SK-N-SH treated with all-trans-retinoic acid at 6 μM for 48 hours (cell line): ENCODE measurements at regions not wholly inside any gene's neighbourhood (a gene's known extent, or its start where the extent isn't known, plus 50 kb on each side); places are given as distances from the start of the nearest gene placed in this dataset.

Experiments used
- ATAC-seq: fragments of 200-7000 bp; cut with Tn5 transposase; 3 replicates; pipeline ENCODE4 v1.9.1; 2020; ENCODE audit warnings: mild to moderate bottlenecking, moderate library complexity
- ARNTL ChIP-seq: fragments of 450-650 bp; formaldehyde crosslinking; IDR thresholded peaks from 2 replicates; pipeline ENCODE4 v1.5.0; 2020; ENCODE audit warnings: low read depth, mild to moderate bottlenecking, moderate library complexity, borderline replicate concordance
- BACH2 ChIP-seq: fragments of 250-450 bp; sonication (Bioruptor Pico); IDR thresholded peaks from 2 replicates; pipeline ENCODE4 v1.9.0; 2021; ENCODE audit warnings: mild to moderate bottlenecking, borderline replicate concordance
- CSDC2 ChIP-seq: fragments of 250-450 bp; sonication (Bioruptor Pico); IDR thresholded peaks from 2 replicates; pipeline ENCODE4 v1.5.0; 2020; ENCODE audit warnings: mild to moderate bottlenecking, moderate library complexity
- CSRNP3 ChIP-seq: fragments of 250-450 bp; sonication (Bioruptor Pico); IDR thresholded peaks from 2 replicates; pipeline ENCODE4 v1.5.1; 2021; ENCODE audit warnings: mild to moderate bottlenecking, moderate library complexity
- ESRRG ChIP-seq: fragments of 250-450 bp; sonication (Bioruptor Pico); IDR thresholded peaks from 2 replicates; pipeline ENCODE4 v1.6.1; 2021; ENCODE audit warnings: mild to moderate bottlenecking
- GLIS3 ChIP-seq: fragments of 250-450 bp; sonication (Bioruptor Pico); IDR thresholded peaks from 2 replicates; pipeline ENCODE4 v1.5.0; 2020; ENCODE audit warnings: mild to moderate bottlenecking, moderate library complexity
- ISL1 ChIP-seq: fragments of 250-450 bp; sonication (Bioruptor Pico); IDR thresholded peaks from 2 replicates; pipeline ENCODE4 v2.1.2; 2022; ENCODE audit warnings: mild to moderate bottlenecking, moderate library complexity
- OSR1 ChIP-seq: fragments of 250-450 bp; sonication (Bioruptor Pico); IDR thresholded peaks from 2 replicates; pipeline ENCODE4 v1.8.0; 2022; ENCODE audit warnings: moderate library complexity, mild to moderate bottlenecking, inconsistent platforms
- PPARA ChIP-seq: fragments of 250-450 bp; sonication (Bioruptor Pico); IDR thresholded peaks from 2 replicates; pipeline ENCODE4 v1.5.0; 2020; ENCODE audit warnings: mild to moderate bottlenecking, borderline replicate concordance
- RARB ChIP-seq: fragments of 250-450 bp; sonication (Bioruptor Pico); IDR thresholded peaks from 2 replicates; pipeline ENCODE4 v1.8.0; 2021; ENCODE audit warnings: mild to moderate bottlenecking, moderate library complexity
- TCF4 ChIP-seq: fragments of 250-450 bp; sonication (Bioruptor Pico); IDR thresholded peaks from 2 replicates; pipeline ENCODE4 v1.8.0; 2021; ENCODE audit warnings: mild to moderate bottlenecking, moderate library complexity, borderline replicate concordance
- TOX ChIP-seq: fragments of 250-450 bp; sonication (Bioruptor Pico); IDR thresholded peaks from 2 replicates; pipeline ENCODE4 v1.8.0; 2021; ENCODE audit warnings: mild to moderate bottlenecking, moderate library complexity, borderline replicate concordance
- ZC3H10 ChIP-seq: fragments of 250-450 bp; sonication (Bioruptor Pico); IDR thresholded peaks from 2 replicates; pipeline ENCODE4 v1.5.1; 2021; ENCODE audit warnings: mild to moderate bottlenecking, moderate library complexity
- ZFP3 ChIP-seq: fragments of 250-450 bp; sonication (Bioruptor Pico); IDR thresholded peaks from 2 replicates; pipeline ENCODE4 v1.5.0; 2020; ENCODE audit warnings: mild to moderate bottlenecking, moderate library complexity
- ZFP30 ChIP-seq: fragments of 450-650 bp; formaldehyde crosslinking; IDR thresholded peaks from 2 replicates; pipeline ENCODE4 v1.5.0; 2022; ENCODE audit warnings: mild to moderate bottlenecking, moderate library complexity
- ZNF565 ChIP-seq: fragments of 450-650 bp; formaldehyde crosslinking; conservative IDR thresholded peaks from 2 replicates; pipeline ENCODE4 v1.5.0; 2020; ENCODE audit warnings: low read depth, mild to moderate bottlenecking, moderate library complexity
- ZNF70 ChIP-seq: fragments of 450-650 bp; formaldehyde crosslinking; IDR thresholded peaks from 2 replicates; pipeline ENCODE4 v1.5.0; 2020; ENCODE audit warnings: mild to moderate bottlenecking, moderate library complexity
- ZNF8 ChIP-seq: fragments of 450-650 bp; formaldehyde crosslinking; IDR thresholded peaks from 2 replicates; pipeline ENCODE4 v1.5.0; 2020; ENCODE audit warnings: mild to moderate bottlenecking, moderate library complexity
- TF ChIP-seq, protein P1 (sequence below): fragments of 250-450 bp; sonication (Bioruptor Pico); IDR thresholded peaks from 2 replicates; pipeline ENCODE4 v1.8.0; 2021; ENCODE audit warnings: low read depth, mild to moderate bottlenecking, moderate library complexity, borderline replicate concordance
- TF ChIP-seq, protein P2 (sequence below): fragments of 250-450 bp; sonication (Bioruptor Pico); IDR thresholded peaks from 2 replicates; pipeline ENCODE4 v1.8.0; 2020; ENCODE audit warnings: mild to moderate bottlenecking, moderate library complexity, borderline replicate concordance

DNA sequence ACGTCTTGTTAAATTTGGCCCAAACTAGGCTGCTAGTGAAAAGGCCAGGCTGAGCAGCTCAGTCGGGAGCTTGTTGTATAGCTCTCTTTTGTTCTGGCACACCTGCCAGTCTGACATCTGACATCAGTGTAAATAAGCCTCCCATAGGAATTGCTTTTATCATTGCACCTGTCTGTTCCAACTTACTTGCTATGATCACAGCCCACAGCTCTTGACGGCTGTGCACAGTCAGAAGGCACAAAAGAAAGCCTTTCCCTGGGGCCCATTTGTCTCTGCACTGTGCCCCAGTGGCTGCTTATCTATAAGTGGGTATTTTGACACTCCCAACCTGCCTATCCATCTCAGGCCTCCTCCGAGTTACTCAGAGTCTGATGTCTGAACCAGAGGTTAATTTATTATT is 324.5 kb downstream of the NUAK1 start:
- no peak for ATAC-seq
- no peak for TF ChIP-seq CSRNP3 (CRISPR knock-in tag)
- no peak for TF ChIP-seq ISL1 (CRISPR knock-in tag)
- TF ChIP-seq ZNF70 = no peak
- no peak for TF ChIP-seq ZC3H10 (CRISPR knock-in tag)
- no peak for TF ChIP-seq TCF4 (CRISPR knock-in tag)
- TF ChIP-seq ARNTL = no peak
- TF ChIP-seq CSDC2 (CRISPR knock-in tag) = no peak
- TF ChIP-seq TOX (CRISPR knock-in tag) = no peak

DNA sequence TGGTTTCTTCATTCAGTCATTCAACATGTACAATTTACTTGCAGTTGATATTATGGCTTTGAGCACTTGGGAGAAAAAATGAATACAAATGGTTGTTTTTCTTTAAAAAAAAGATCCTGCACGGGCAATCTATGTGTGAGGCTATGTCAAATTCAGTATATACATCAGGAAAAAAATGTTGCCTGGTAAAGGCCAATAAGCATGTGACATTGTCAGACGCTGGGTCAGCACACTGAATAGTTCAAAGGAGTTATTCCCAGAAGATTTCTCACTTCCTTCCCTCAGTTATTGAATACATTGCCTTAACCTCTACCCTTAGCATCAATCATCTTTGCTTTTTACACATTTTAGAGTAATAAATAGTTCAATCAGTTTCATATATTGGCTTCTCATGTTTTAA is 319.2 kb downstream of the NUAK1 start:
- TF ChIP-seq CSRNP3 (CRISPR knock-in tag) (no peak), CSDC2 (CRISPR knock-in tag) (no peak), RARB (CRISPR knock-in tag) (no peak), OSR1 (no peak), GLIS3 (CRISPR knock-in tag) (no peak)

DNA sequence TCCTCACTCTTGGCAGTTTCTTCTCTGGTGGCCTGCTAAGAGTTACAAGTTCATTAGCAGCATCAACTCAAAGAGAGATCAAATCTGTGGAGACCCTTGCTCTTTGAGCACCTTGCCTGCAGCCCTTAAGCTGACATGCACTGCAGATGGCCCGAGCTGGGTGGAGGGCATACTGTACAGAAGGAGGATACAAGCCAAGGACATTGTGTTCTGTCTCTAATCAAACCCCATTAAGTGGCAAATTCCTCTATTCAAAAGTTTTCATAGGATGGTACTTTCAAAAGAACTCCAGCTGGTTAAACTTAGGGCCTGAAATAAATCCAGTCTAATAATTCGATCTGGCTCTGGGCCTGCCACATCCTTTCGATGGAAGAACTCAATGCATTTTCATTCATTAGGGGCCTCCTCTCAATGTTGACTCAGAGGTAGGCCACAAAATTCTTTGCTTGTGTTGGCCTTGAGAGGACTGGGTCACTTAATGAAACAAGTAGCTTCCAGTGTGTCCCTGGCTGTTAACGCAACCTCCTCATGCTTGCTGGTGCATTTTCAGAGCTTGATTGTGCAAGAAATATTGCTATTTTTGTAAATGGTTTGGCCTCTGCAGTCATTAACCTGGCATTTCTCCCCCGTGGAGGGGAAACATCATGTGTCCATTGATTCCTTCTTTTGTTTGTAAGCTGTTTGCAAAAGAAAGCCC is 318.2 kb downstream of the NUAK1 start:
- TF ChIP-seq CSDC2 (CRISPR knock-in tag) = no peak
- peak; percentile 42 for TF ChIP-seq ISL1 (CRISPR knock-in tag)
- TF ChIP-seq, all 23 proteins: peak for 1
- peak; percentile 27; the same call in 2 of the 3 replicates for ATAC-seq

More for the DNA sequence above, 319.2 kb downstream of the NUAK1 start:
- ATAC-seq = no peak

GRCh38 chr12:105822131-105823105 is 316.3 kb downstream of the NUAK1 start:
- TF ChIP-seq ARNTL (no peak), CSDC2 (CRISPR knock-in tag) (no peak), ZFP3 (CRISPR knock-in tag) (no peak; the same call in 1 of the 2 replicates), BACH2 (CRISPR knock-in tag) (no peak), RARB (CRISPR knock-in tag) (no peak), ZFP30 (CRISPR knock-in tag) (no peak), TOX (CRISPR knock-in tag) (no peak), ISL1 (CRISPR knock-in tag) (peak; percentile 94), ZNF565 (CRISPR knock-in tag) (no peak), CSRNP3 (CRISPR knock-in tag) (0 out of 2 replicates have a peak, but pooled peaks have one; percentile 21), ZC3H10 (CRISPR knock-in tag) (no peak), PPARA (CRISPR knock-in tag) (no peak), ZNF8 (CRISPR knock-in tag) (no peak), ESRRG (CRISPR knock-in tag) (no peak), TCF4 (CRISPR knock-in tag) (no peak)
- TF ChIP-seq, protein P1, sequence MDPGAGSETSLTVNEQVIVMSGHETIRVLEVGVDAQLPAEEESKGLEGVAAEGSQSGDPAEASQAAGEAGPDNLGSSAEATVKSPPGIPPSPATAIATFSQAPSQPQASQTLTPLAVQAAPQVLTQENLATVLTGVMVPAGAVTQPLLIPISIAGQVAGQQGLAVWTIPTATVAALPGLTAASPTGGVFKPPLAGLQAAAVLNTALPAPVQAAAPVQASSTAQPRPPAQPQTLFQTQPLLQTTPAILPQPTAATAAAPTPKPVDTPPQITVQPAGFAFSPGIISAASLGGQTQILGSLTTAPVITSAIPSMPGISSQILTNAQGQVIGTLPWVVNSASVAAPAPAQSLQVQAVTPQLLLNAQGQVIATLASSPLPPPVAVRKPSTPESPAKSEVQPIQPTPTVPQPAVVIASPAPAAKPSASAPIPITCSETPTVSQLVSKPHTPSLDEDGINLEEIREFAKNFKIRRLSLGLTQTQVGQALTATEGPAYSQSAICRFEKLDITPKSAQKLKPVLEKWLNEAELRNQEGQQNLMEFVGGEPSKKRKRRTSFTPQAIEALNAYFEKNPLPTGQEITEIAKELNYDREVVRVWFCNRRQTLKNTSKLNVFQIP (CRISPR knock-in tag) = peak; percentile 82; the same call in 1 of the 2 replicates
- TF ChIP-seq, protein P2, sequence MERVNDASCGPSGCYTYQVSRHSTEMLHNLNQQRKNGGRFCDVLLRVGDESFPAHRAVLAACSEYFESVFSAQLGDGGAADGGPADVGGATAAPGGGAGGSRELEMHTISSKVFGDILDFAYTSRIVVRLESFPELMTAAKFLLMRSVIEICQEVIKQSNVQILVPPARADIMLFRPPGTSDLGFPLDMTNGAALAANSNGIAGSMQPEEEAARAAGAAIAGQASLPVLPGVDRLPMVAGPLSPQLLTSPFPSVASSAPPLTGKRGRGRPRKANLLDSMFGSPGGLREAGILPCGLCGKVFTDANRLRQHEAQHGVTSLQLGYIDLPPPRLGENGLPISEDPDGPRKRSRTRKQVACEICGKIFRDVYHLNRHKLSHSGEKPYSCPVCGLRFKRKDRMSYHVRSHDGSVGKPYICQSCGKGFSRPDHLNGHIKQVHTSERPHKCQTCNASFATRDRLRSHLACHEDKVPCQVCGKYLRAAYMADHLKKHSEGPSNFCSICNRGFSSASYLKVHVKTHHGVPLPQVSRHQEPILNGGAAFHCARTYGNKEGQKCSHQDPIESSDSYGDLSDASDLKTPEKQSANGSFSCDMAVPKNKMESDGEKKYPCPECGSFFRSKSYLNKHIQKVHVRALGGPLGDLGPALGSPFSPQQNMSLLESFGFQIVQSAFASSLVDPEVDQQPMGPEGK (CRISPR knock-in tag) = no peak
- peak; percentile 79 for ATAC-seq
